ENCODE measurements at regions not wholly inside any gene's neighbourhood (a gene's known extent, or its start where the extent isn't known, plus 50 kb on each side); places are given as distances from the start of the nearest gene placed in this dataset.

DNA sequence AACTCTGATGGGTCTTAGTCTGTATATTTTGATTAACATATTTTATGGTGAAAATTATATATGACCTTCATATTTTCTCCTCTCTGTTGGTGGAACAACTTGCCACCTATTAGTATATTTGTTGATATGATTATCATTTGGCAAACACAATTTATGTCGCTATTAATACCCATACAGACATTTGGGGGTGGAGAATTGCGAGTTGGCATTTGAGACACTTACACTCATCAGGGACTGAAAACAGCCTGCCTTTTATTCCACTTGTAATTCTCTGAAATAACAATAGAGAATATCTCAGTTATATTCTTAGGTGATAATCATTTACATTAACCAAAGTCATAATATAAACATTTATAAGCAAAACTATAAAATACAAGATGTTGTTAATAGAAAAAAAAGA is 100.5 kb upstream of the RGS18 start:
- peaks cover 0 to 9% of the 10 kb centered on the region in 2 donors for H3K4me1 ChIP-seq
- no peak overlapping the region for H3K4me3 ChIP-seq
- no peaks in the 10 kb centered on the region for H3K9me3 ChIP-seq
- no peaks in the 10 kb centered on the region for H3K27me3 ChIP-seq
- no peak for DNase-seq (ENCODE audit: low spot score)
- peak overlapping the region in 1 of 2 donors; percentile 5 for H3K27ac ChIP-seq
- no peaks in the 10 kb centered on the region for H3K36me3 ChIP-seq
- TF ChIP-seq, protein P1, sequence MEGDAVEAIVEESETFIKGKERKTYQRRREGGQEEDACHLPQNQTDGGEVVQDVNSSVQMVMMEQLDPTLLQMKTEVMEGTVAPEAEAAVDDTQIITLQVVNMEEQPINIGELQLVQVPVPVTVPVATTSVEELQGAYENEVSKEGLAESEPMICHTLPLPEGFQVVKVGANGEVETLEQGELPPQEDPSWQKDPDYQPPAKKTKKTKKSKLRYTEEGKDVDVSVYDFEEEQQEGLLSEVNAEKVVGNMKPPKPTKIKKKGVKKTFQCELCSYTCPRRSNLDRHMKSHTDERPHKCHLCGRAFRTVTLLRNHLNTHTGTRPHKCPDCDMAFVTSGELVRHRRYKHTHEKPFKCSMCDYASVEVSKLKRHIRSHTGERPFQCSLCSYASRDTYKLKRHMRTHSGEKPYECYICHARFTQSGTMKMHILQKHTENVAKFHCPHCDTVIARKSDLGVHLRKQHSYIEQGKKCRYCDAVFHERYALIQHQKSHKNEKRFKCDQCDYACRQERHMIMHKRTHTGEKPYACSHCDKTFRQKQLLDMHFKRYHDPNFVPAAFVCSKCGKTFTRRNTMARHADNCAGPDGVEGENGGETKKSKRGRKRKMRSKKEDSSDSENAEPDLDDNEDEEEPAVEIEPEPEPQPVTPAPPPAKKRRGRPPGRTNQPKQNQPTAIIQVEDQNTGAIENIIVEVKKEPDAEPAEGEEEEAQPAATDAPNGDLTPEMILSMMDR (IDR thresholded peaks at IDR 0.05), result no peak

DNA sequence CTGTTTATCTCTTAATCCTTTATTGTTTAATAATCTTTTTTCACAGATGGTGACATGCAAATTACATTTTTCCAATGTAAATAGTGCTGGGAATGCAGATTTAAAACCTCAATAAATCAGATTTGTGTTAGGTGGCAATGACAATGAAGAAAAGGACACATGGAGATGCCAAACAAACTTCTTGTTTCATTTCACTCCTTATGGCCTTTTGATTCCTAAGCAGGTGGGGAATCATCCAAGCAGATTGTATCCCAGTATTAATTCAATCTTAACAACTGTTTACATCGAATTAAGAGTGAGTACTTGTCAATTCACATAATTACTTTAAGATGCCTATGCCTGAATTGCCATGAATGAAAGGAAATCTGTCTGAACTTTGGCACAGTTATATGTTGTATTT is 98.9 kb upstream of the RGS18 start:
- Histone ChIP-seq H3K27me3 (no peaks in the 10 kb centered on the region), H3K27ac (no peak overlapping the region), H3K36me3 (no peaks in the 10 kb centered on the region), H3K9me3 (no peaks in the 10 kb centered on the region), H3K4me3 (no peak overlapping the region), H3K4me1 (no peaks in the 10 kb centered on the region)
- TF ChIP-seq, protein P1 (IDR thresholded peaks at IDR 0.05), result no peak
- no peak for DNase-seq (ENCODE audit: low spot score)

DNA sequence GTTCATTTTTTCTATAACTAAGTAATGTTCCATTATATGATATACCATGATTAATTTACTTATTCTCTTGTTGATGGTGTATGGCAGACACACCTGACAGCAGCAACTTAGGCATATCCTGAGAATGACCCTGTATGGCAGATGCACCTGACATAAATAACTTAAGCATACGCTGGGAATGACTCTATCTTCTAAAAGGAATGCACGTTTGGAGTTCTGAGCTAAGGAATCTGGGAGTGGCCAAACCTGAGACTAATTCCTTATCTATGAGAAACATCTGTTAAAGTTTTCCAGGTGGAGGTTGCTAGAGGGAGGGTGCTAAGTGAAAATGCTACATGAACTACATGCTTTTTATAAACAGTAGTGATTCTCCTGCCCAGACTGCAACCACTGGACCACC is 96.7 kb upstream of the RGS18 start:
- Histone ChIP-seq H3K4me1 (no peaks in the 10 kb centered on the region), H3K9me3 (no peaks in the 10 kb centered on the region), H3K4me3 (no peak overlapping the region), H3K27me3 (no peaks in the 10 kb centered on the region), H3K36me3 (no peaks in the 10 kb centered on the region), H3K27ac (no peak overlapping the region)
- DNase-seq (ENCODE audit: low spot score), result no peak
- TF ChIP-seq, protein P1 (IDR thresholded peaks at IDR 0.05), result no peak

DNA sequence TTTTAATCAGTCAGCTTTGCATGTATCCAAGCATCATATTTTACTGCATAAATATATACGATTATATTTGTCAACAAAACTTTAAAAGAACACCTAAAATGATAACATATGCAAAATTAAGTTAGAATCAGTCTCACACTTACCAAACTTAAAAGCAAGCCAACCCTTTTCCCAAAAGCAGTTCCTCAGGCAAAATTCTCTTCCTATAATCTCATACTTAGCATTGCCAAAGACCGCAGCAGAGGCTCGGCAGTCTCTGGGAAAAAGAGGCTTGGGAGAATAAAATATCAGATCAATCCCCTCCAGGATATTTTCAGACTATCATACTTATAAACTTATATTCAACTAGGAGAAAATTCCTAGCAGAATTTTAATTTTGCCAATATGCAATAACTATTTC is 93.2 kb upstream of the RGS18 start:
- no peaks in the 10 kb centered on the region for H3K36me3 ChIP-seq
- TF ChIP-seq, protein P1 (IDR thresholded peaks at IDR 0.05), result no peak
- no peaks in the 10 kb centered on the region for H3K4me1 ChIP-seq
- no peaks in the 10 kb centered on the region for H3K9me3 ChIP-seq
- no peaks in the 10 kb centered on the region for H3K27me3 ChIP-seq
- DNase-seq (ENCODE audit: low spot score), result no peak
- no peak overlapping the region for H3K4me3 ChIP-seq
- no peak overlapping the region for H3K27ac ChIP-seq

DNA sequence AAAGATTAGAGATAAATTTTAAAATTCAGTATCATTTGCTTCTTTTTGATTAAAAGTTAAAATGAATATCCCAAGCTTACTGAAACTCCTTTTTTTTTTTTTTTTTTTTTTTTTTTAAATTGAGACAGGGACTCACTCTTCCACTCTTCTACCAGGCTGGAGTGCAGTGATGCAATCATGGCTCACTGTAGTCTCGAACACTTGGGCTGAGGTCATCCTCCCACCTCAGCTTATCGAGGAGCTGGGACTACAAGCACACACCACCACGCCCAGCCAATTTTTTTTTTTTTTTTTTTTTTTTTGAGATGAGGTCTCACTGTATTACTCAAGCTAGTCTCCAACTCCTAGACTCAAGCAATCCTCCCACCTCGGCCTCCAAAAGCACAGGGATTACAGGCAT is 92.1 kb upstream of the RGS18 start:
- no peak overlapping the region for H3K27ac ChIP-seq
- no peak overlapping the region for H3K4me3 ChIP-seq
- TF ChIP-seq, protein P1 (IDR thresholded peaks at IDR 0.05), result no peak
- no peaks in the 10 kb centered on the region for H3K9me3 ChIP-seq
- no peak for DNase-seq (ENCODE audit: low spot score)
- H3K36me3 ChIP-seq, result no peaks in the 10 kb centered on the region
- H3K27me3 ChIP-seq, result no peaks in the 10 kb centered on the region
- no peaks in the 10 kb centered on the region for H3K4me1 ChIP-seq

DNA sequence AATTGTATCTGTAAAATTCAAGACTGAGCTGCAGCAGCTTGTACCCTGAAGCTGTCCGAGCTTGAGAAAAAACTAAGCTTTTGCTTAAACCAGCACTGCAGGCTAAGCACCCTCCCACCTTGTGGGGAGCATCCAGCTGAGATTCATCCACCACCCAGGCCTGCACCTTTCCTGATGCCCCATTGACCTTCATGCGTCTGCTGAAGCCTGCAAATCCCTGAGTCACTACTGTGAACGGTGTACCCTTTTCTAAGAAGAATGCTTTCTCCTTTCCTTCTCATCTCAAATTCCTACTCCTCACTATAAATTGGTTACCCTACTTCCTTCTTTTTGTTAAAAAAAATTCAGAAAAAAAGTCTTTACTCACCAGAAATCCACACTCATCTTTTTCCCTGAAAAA is 90.9 kb upstream of the RGS18 start:
- DNase-seq (ENCODE audit: low spot score), result no peak
- TF ChIP-seq, protein P1 (IDR thresholded peaks at IDR 0.05), result no peak

More for the DNA sequence above, 90.9 kb upstream of the RGS18 start:
- H3K9me3 ChIP-seq, result no peaks in the 10 kb centered on the region
- no peak overlapping the region for H3K27ac ChIP-seq
- H3K4me3 ChIP-seq, result no peak overlapping the region
- no peaks in the 10 kb centered on the region for H3K36me3 ChIP-seq
- no peaks in the 10 kb centered on the region for H3K4me1 ChIP-seq
- no peaks in the 10 kb centered on the region for H3K27me3 ChIP-seq

All from right atrium auricular region (tissue), 2 donors.